ENCODE measurements at regions not wholly inside any gene's neighbourhood (a gene's known extent, or its start where the extent isn't known, plus 50 kb on each side); places are given as distances from the start of the nearest gene placed in this dataset.

DNA sequence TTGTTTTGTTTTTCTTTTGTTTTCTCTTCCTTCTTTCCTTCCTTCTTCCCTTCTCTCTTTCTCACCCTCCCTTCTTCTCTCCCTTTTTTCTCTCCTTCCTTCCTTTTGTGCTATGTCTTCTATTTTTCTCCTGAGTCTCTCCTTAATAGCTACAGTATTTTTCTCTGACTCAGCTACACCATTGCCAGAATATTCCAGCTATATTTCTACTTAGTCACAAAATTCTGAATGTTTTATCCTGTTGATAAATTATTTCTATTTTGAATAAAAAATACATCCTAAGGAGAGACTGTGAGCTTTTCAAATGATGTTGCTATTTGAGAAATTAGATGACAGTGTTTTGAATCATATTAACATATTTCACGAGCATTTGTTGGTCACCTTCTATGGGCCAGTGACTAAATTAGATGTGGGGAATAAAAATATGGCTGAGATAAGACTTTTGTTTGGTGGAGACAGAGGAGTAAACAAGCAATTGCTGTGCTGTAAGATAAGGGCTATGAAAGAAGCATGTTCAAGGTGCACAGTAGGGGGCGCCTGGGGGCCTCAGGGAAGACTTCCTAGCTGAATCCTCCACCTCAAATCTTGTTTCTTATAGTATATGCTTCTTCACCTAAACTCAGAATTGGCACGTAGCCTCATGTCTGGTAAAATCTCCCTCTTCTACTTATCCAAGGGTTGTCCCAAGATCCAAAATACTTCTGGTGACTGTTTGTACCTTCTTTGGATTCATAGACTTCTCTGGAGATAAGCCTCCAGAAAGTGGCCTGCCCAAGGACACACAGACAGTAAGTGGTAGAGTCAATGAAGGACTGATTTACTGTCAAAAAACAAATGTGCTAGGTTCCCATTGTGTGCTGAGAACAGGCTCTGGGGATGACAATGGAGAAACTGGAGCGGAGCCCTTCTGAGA is 115.5 kb upstream of the CREB5 start:
- peak; percentile 75 for DNase-seq

DNA sequence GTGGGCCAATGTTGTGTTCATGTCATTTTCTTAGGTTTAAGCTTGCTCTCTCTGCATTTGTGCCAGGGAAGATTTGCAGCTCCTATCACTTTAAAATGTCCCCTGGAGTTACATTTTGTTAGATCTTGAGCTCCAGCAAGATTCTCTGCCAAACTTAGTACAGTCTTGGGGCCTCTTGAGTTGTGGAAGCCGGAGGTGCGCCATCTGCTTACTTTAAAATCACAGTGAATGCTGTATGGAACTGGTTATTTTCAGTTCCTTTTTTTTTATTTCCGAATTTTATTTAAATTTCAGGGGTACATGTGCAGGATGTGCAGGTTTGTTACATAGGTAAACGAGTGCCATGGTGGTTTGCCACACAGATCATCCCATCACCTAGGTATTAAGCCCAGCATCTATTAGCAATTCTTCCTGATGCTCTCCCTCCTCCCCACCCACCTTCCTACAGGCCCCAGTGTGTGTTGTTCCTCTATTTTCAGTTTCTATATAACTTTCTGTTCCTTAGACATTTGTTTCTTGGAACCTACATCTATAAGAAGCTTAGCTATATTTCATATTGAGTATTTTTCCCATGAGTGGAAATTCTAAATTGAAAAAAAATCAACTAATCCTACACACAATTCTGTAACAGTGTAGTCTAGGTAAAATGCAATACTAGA is 114.4 kb upstream of the CREB5 start:
- peak; percentile 16 for DNase-seq

DNA sequence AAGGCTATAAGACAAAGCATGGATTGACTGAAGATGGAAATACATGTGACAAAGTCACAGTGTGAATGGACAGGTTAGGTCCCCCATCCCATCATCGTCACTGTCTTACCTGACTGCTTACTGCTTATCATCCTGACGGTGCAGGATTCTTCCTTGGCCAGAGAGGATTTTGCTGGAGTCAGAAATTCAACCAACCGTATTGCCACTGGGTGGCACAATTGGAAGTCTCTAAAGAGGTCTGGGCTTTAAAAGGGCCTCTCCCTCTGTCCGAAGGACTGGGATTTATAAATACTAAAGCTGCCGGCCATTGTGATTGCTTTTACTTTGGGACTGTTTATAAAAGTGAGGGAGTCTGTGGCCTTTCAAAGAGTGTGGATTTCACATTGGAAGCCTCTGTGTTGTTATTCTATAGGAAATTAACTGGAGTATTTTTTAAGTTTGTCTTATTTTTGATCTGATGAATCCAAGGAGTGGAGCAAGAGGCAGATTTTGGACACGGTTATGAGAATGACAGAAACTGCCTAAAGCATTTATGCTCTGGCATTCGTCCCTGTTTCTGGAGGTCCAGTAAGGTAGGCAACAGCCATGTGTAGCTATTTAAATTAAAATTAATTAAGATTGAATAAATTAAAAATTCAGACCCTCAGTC is 113.3 kb upstream of the CREB5 start:
- peak; percentile 98 for DNase-seq

DNA sequence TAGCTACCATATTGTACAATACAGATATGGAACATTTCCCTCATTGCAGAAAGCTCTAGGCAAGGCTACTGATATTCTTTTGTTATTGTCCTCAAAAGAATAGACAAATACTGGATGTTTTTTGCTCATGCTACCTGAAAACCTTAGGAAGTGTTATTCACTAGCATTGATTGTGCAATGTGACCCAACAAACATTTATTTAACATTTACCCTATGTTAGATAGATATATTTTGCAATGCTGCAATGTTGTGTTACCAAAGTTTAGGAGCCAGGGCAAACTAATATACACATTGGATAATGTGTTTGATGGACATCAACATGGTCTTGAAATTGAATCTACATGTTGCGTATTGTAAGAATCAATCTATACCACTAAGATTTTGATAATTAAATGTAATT is 112.8 kb upstream of the CREB5 start:
- no peak for DNase-seq

DNA sequence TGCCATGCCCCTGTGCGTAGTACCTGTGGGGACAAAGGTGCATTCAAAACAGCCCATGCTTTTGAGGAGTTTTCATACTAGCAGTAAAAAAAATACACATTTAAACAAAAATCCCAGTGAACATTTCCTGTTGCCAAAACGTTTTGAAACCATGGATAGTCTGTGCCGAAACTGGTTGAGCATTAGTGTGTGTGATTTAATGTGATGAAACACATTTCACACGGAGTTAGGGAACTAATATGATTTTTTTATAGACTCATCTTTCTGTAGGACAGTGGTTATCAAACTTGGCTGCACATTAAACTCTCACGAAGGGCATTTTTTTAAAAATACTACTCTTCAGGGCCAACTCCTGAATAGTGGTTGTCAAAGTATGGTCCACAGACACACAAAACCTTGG is 111.8 kb upstream of the CREB5 start:
- DNase-seq: no peak

DNA sequence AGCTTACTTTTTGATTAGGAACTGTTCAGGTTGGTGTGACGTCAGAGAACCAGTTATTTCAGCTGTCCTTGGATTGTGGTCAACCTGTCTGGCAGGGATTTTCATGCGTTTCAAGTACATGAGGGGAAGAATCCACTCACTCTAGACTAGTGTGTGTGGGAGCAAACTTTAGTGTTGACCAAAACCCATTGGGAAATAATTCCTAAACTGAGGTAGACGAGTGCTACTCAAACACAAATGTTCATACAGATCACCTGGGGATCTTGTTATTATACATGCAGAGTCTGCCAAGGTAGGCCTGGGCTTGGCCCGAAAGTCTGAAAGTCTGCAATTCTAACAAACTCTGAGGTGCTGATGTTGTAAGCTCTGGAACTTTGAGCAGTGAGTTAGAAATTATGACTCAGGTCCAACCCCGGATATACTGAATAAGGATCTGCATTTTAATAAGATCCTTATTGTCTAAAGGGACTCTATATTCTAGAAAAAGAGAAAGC is 111.1 kb upstream of the CREB5 start:
- DNase-seq: peak; percentile 95

DNA sequence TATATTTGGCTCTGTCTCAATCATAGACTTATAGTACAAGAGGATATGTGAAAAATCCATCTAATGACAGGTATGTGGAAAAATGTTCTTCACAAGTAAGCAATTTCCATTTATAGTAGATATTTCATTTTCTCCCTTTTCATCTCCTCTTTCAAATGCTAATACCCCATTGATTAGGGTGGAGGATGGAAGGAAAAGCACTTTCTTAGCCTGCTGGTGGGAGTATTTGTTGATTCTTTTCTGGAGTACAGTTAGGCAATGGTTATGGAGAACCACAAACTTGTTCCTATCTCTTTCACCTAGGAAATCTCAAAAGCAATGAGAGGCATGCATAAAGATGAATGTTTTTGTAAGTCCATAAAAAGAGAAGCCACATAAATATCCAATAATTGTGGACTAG is 108.0 kb upstream of the CREB5 start:
- no peak for DNase-seq

DNA sequence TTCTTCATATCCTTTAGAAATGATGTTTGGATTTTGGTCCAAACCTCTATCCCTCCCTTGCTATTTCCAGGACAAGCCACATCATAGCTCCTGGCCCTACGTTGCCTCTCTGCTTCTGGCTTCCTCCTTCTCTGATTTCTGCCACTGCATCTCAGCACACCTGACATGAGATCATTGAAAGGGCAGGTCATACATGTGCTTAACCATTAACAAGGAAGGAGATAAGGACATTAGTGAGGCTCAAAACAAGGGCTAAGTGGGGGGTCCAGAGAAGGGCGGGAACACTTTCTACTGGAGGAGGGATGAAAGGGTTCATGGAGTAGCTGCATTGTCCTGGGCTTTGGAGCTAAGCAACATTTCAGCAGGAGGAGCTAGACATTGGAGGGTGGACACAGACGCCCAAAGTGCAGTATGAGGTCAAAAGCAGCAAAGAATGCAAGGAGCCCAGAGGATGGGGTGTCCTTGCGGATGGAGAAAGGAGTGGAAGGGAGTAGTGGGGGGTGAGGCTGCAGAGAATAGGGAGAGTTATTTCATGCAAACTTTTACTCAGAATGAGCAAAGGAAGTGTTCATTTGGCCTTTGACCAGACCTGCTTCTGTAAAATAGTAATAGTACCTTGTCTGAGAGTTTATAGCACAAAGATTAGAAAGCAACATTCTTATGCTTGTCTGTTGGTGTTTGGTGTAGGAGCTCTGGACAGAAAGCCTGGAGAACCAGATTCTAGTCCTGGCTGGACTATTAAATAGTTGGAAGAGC is 102.4 kb upstream of the CREB5 start:
- no peak for DNase-seq

DNA sequence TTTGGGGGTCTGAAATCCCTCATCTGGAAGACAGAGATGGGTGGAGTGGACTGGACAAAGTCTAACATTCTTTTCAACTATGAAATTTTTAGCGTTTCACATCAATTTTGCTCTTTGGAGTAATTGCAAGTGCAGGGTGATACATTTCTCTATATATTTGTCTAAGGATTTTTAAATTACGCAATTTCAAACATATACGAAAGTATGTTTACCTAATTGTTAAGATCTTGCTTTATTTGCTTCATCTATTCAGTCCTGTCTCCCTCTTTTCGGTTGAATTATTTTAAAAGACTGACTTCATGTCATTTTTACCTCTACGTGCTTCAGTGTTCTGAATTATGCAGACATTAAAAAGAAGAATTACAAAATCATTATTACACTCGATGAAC is 101.9 kb upstream of the CREB5 start:
- DNase-seq: no peak

DNA sequence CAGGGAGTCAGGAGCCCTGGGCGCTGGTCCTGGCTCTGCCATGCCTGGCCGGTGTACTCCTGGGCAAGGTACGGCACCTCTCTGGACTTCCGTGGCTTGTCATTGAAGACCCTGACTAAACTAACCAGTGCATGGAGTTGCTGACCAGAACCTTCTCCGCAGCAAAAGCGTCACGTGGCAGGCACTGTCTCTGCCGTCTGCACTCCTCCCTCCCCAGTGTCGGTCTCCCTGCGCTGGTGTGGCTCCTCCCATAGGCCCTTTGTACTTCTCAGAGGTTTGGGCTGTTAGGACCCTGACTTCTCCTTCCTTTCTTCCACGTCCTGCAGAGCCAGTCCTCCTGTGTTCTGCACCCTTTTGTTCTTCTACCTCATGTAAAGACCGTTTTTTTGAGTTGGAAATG is 100.6 kb upstream of the CREB5 start:
- DNase-seq: no peak

DNA sequence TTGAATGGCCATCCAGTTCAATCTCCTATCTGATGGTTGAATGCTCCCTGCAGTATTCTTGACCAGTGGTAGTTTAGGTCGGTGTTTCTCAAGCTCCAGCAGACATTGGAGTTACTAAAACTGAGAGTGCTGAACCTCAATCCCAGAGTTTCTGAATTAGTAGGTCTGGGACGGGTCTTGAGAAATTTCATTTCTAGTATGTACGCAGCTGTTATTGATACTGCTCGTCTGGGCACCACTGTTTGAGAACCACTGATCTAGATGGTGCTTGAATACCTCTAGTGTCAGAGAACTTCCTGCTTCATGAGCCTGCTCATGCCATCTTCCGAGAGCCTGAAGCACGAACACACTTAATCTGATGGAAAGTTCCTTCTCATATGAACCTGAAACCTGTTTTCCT is 99.4 kb upstream of the CREB5 start:
- DNase-seq: no peak

DNA sequence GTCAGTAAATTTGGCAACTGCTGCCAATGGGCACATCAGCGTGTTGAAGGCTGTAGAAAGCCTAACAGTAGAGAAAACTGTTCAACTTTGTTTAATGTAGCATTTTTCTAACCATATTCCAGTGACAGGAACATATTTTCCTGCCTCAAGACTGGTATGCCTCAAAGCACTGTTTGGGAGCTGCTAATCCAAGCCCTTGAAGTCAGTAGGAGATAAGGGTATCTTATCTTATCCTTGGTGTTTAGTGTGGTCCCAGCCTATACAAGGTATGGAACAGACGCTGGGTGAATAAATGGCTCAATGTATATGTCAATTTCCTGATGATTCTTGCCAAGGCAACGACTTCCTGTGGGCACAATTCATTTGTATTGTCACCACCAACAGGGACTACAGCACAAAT is 97.5 kb upstream of the CREB5 start:
- no peak for DNase-seq

DNA sequence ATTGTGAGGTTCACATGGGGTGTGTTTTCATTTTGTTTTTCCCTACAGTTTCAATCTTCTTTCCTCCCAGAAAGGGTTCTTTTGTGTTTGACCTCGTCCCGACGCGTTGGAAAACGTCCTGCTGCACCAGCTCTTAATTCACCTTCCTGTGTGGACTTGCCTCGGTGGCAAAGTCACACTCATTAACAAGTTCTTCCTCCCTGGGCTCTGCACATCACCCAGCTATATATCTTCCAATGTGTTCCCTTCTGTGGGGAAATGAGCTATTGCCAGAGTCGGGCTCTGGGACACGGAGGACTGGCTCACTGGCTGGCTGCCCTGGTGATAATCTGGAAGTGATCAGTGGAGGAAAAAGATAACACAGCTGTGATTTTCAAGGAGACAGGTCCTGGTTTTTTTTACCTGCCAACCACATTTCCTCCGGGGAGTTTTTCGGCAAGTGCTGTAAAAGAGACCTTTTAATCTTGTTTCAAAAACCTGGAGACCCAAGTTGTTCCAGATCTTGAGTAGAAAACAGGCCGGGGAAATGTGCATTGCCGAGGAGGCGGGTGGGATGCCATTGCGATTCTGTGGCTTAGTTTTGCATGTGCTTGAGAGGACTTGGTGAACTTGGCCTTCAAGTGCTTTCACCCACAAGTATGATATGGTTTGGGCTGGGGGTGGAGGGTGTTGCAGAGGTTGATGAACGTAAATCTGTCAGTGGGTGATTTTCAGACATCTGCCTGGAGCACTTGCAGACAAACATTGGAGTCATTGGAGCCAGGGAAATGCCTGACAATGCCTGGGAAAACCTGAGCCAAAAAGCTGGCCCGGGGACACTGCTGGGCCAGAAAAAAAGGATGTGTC is 96.5 kb upstream of the CREB5 start:
- no peak for DNase-seq

DNA sequence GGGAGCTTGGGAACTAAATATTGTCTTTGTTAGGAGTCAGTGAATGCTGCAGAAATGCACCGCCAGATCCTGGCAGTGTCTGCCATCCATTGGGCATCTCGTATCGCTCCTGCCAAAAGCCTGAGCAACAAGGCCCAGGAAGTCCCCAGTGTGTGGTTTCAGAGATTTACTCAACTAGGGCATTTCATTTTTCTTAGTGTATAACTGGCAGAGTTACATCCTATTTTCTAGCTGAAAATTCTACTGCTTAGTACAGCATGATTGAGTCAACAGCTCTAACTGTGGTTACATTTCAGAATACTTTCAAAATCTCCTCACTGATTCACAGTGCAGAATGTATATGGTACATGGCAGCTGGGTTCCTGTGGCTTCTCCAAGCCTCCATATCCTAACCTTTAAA is 95.8 kb upstream of the CREB5 start:
- no peak for DNase-seq

DNA sequence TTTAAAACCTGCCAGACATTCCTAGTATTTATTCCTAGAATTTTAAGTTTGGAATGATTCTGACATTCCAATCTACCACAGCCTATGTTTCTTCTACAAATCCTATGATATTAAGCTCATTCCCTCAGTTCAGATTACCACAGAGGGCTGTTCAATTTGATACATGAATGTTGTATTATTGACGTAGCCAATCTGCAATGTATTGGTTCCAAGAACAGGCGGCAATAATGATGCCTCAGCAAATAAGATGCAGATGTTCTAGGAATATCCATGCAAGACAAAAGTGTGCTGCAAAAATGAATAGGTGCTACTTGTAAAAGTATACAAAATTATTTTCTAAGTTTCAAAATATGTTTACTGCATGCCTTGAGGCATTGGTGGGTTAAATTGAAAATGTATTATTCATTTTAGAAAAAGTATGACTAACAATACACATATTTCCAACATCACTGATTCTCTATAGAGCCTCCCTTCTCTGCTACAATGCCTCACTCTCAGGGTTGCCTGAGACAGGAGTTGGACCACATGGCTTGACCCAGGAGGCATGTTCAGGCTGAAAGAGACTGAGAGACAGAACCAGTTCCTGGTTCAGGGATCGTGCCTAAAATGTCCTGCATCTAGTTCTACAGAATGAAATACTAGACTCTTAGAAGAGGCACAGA is 94.1 kb upstream of the CREB5 start:
- no peak for DNase-seq

DNA sequence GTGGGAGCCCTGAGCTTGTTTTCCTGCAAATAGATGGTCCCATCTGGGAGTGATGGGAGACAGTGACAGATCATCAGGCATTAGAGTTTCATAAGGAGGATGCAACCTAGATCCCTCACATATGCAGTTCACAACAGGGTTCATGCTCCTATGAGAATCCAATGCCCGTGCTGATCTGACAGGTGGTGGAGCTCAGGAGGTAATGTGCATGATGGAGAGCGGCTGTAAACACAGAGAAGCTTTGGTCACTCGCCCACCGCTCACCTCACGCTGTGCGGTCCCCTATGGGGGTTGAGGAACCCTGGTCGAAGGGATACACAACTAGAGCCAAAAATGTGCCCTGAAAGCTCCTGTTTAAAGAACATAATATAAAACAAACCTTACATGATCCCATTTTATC is 88.5 kb upstream of the CREB5 start:
- DNase-seq: no peak

DNA sequence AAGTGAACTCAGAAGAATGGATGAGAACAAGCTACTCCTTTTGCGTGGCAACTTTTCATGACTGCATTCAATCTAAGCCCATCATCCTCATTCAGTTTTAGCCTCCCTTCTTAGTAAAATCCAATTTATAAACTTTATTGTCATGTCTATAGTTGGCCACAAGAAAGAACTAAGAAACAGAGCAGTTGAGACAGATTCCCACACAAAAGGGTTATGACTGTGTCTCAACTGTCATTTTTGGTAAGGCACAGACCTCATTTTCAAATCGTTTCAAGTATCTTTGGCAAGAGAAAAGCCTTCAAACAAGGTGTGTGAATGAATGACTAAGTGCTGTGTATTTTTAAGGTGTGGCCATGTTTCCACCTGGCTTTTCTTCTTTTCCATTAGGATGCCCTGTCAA is 84.2 kb upstream of the CREB5 start:
- DNase-seq: no peak

DNA sequence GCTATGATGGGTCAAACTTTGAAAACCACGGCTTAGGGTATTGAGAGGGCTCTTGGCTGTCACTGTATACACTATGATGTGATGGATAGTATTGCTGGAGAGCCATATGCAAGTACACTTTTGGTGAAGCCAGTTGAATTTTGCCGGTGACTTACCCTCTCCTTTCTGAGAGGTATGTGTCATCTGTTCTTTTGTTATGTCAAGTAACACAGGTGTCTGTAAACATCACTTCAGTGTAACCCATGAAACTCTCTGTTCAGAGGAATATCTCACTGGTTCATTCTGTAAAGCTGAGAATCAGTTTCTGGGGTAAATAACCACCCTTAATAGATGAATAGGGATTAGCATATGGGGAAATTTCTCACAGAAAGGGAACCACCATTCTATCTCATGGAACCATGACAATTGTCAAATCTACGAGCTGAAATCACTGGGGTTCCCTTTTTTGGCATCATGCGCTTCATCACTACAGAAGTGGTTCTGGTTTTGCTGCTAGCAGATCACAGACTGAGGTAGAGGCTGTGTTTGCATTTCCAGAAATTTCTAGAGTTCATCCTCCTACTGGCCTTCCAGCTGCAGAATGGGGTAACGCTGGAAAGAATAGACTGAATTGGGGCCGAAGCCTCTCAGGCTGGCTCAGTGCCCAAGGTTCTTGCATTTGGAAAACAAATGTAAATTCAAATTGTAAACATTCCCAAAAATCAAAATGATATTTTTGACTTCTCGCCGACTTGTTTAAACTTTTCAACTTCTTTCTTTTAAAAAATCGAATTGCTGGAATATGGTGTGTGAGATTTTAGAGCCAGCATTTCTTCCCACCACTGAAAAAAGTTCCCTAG is 83.3 kb upstream of the CREB5 start:
- peak; percentile 94 for DNase-seq

DNA sequence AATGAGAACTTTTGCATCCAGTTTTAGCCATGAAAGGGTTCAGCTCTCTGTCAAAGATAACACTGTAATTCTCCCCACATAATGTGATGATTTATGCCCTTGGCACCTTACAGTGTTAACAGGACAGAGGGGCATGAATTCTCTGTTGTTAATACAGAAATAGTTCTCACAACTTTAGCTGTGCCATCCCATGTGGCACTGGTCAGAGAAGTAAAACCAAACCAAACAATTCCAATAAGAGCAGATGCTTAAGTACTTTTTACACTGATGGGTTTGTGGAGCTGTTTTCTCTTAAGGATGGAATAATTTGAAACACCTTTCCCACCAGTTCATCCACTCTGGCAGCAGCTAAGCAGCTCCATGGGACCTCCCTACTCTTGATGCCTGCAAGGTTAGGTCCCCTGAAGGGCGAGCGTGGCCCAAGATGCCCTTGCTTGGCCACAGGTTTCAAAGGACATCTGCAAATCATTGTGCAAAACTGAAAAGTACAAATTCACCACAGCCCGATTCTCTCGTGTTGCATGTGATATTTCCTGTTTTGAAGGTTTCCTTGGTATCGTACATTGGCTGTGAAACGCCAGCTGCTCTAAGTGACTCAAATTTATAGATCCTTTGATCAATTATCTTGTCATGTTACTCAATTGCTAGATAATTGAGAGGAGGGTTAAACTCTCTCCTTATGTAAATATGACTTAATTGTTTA is 82.5 kb upstream of the CREB5 start:
- peak; percentile 66 for DNase-seq

All from SHP77 treated with DMSO at 0.1 percent for 48 hours (cell line).